Activated naive CD4-positive, alpha-beta T cell treated with anti-CD3 and anti-CD28 coated beads, Interleukin-2, amount 50 U/mL, for 24 hours (primary cell): ENCODE measurements at regions not wholly inside any gene's neighbourhood (a gene's known extent, or its start where the extent isn't known, plus 50 kb on each side); places are given as distances from the start of the nearest gene placed in this dataset.

ENCODE experiments used
- H3K27ac Mint-ChIP-seq: one replicate; pipeline ENCODE4 v1.8.0; 2021; ENCODE audit warnings: mild to moderate bottlenecking, mixed read lengths
- H3K27me3 Mint-ChIP-seq: one replicate; pipeline ENCODE4 v1.8.0; 2021; ENCODE audit warnings: mixed read lengths
- H3K36me3 Mint-ChIP-seq: one replicate; pipeline ENCODE4 v1.8.0; 2021; ENCODE audit warnings: mixed read lengths
- H3K4me1 Mint-ChIP-seq: one replicate; pipeline ENCODE4 v1.8.0; 2021; ENCODE audit warnings: mixed read lengths
- H3K4me3 Mint-ChIP-seq: one replicate; pipeline ENCODE4 v1.8.0; 2021; ENCODE audit warnings: mild to moderate bottlenecking, mixed read lengths
- H3K9me3 Mint-ChIP-seq: one replicate; pipeline ENCODE4 v1.8.0; 2021; ENCODE audit warnings: mixed read lengths

DNA sequence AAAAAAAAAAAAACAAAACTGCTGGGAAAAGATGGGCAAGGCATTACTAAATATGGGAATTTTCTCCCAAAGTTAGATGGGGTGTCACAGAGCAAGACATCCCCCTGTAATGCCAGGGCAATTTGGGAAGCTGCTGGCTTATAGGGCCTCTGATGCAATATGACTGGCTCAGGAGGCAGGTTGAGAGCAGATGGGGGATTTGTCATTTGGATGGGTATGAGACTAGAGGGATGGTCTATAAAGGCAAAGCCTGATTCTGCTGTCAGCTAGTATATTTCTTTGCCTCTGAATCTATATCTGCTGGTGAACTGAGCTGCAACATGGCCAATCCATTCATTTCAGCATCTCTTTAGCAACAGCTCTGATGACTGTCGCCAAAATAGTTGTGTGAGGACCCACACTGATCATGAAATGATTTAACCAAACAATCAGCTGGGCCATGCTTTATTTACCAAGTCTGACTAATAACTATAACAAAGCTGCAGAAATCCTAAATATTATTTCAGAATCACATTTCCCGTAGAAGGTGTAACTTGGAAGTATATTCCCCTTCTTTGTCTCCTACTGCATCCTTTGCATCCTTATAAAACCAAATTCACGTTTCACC is 455.1 kb upstream of the ZNF608 start:
- no peak overlapping the region for H3K4me3 Mint-ChIP-seq
- no peaks in the 10 kb centered on the region for H3K9me3 Mint-ChIP-seq
- H3K36me3 Mint-ChIP-seq: no peaks in the 10 kb centered on the region
- H3K27me3 Mint-ChIP-seq: no peaks in the 10 kb centered on the region
- no peak overlapping the region for H3K27ac Mint-ChIP-seq
- H3K4me1 Mint-ChIP-seq: no peaks in the 10 kb centered on the region

DNA sequence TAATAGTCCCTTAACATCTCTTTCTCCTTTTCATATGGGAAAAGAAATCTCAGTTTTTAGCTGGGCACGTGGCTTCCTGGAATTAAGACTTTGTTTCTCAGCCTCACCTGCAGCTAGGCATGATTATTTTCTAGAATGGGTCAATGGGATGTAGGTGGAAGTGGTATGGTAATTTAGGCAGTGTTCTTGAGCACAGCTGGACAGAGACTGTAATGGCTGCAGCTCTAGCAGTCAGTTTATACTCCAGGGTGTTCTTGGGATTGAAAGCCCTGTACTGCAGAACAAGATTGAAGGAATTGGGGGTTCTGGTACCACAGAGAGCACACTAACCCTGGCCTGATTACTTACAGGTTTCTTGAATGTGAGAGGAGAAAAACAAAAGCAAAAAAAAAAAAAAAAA is 455.9 kb upstream of the ZNF608 start:
- H3K4me1 Mint-ChIP-seq: no peaks in the 10 kb centered on the region
- H3K36me3 Mint-ChIP-seq: no peaks in the 10 kb centered on the region
- H3K4me3 Mint-ChIP-seq: no peak overlapping the region
- H3K9me3 Mint-ChIP-seq: no peaks in the 10 kb centered on the region
- H3K27ac Mint-ChIP-seq: no peak overlapping the region
- no peaks in the 10 kb centered on the region for H3K27me3 Mint-ChIP-seq

DNA sequence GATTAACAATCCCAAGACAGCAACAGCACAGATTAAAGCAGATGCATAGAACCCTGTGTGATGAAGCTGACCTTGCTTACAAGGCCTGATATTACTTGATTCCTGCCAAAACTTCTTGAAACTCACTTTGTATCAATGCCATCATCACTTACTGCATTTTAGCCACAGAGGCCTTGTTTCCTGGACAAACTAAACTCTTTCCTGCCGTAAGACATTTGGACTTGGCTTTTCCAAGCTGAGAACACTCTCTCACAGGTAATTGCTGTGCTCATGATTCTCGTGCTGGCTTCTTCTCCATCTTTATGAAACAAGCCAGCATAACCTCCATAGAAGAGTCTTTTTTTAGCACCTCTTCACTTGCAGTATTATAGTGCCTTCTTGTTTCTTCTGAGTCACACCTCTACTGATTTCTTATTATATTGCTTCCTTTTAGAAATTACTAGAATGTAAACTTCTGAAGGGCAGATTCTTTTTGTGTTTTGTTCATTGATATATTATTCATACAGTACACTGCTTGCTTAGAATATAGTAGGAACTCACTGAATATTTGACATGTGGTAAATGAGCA is 456.5 kb upstream of the ZNF608 start:
- no peaks in the 10 kb centered on the region for H3K9me3 Mint-ChIP-seq
- H3K4me3 Mint-ChIP-seq: no peak overlapping the region
- no peaks in the 10 kb centered on the region for H3K27me3 Mint-ChIP-seq
- H3K4me1 Mint-ChIP-seq: no peaks in the 10 kb centered on the region
- H3K27ac Mint-ChIP-seq: no peak overlapping the region
- H3K36me3 Mint-ChIP-seq: no peaks in the 10 kb centered on the region

DNA sequence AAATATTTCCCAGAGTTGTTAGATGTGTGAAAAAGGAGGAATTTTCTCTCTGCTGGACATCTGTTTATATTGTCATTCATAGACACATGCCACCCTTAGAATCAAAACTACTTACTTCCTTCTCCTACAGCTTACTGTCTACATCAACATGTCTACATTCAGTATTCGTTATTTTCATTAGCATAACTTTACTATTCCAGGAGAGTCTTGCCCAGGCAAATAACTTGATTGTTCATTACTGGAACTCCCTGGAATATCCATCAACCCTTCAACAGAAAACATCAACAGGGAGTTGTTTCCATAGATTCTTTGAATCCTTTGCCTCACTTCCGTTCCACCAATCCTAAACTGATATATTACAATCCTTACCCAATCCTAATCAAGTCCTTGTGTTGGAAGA is 457.5 kb upstream of the ZNF608 start:
- no peaks in the 10 kb centered on the region for H3K4me1 Mint-ChIP-seq
- no peak overlapping the region for H3K4me3 Mint-ChIP-seq
- no peak overlapping the region for H3K27ac Mint-ChIP-seq
- no peaks in the 10 kb centered on the region for H3K9me3 Mint-ChIP-seq
- H3K36me3 Mint-ChIP-seq: no peaks in the 10 kb centered on the region
- no peaks in the 10 kb centered on the region for H3K27me3 Mint-ChIP-seq

DNA sequence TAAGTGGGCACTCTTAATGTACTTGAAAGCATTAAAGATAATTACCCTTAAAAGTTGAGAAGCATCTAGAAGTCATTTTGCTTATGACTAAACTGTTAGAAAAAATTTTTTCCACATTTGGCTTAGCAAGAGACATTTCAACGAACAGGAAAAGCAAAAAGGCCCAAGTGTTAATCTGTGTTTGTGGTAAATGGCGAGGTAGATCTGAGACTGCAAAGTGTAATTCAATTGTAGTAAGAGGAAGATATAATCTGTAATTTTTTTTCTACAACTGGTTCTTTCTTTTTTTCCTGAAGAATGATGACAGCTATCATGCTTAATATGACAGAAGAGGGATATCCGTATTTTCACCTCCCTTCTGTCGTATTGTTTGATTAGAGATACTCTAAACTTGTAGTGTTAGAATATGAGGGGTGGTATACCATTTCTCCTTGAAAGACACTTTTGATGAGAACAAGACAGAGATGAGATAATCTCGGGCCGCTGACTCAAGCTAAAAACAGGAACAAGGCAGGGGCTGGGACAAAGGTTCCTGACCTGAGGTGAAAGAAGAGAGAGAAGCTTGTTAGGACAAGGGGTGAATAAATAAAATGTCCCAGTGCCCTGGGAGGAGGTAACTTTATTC is 459.3 kb upstream of the ZNF608 start:
- H3K9me3 Mint-ChIP-seq: no peaks in the 10 kb centered on the region
- no peak overlapping the region for H3K4me3 Mint-ChIP-seq
- no peaks in the 10 kb centered on the region for H3K36me3 Mint-ChIP-seq
- H3K27ac Mint-ChIP-seq: no peak overlapping the region
- H3K27me3 Mint-ChIP-seq: no peaks in the 10 kb centered on the region
- H3K4me1 Mint-ChIP-seq: no peaks in the 10 kb centered on the region

DNA sequence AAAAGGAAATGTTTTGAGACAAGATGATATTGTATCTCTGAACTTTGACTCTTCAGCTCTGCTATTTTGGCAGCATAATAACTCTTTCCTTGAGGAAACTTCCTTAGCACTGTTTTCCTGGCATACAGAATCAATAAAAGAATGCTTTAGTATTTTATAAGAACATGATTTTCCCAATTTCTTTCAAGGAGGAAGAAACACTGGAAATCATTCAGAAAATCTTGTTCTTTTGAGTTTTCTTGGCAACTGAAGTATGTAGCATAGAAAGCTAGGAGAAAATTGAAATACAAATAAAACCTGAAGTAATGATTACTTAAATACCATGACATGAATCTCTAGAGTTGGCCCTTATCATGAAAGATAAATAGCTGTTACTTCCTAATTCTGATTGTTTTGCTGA is 461.4 kb upstream of the ZNF608 start:
- H3K27me3 Mint-ChIP-seq: no peaks in the 10 kb centered on the region
- H3K27ac Mint-ChIP-seq: no peak overlapping the region
- no peaks in the 10 kb centered on the region for H3K4me1 Mint-ChIP-seq
- H3K36me3 Mint-ChIP-seq: no peaks in the 10 kb centered on the region
- H3K9me3 Mint-ChIP-seq: no peaks in the 10 kb centered on the region
- no peak overlapping the region for H3K4me3 Mint-ChIP-seq

DNA sequence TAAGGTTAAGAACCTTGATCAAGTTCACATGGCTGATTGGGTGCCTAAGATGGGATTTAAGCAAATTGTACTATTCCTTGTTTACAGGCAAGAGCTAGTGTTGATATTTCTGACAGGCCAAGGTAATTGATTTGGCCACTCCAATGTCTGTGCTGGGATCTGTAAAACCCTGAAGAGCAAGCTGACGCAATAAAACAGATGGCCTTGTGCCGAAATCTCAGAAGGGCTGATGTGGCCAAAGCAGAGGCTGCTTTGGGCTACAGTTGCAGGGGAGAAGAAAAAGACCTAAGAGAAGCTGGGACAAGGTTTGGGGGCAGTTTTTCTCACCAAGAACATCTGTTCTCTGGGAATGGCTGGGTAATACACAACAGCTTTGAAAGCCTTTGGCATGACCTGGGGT is 463.2 kb upstream of the ZNF608 start:
- no peaks in the 10 kb centered on the region for H3K27me3 Mint-ChIP-seq
- no peak overlapping the region for H3K4me3 Mint-ChIP-seq
- no peaks in the 10 kb centered on the region for H3K4me1 Mint-ChIP-seq
- H3K36me3 Mint-ChIP-seq: no peaks in the 10 kb centered on the region
- H3K9me3 Mint-ChIP-seq: no peaks in the 10 kb centered on the region
- H3K27ac Mint-ChIP-seq: no peak overlapping the region

DNA sequence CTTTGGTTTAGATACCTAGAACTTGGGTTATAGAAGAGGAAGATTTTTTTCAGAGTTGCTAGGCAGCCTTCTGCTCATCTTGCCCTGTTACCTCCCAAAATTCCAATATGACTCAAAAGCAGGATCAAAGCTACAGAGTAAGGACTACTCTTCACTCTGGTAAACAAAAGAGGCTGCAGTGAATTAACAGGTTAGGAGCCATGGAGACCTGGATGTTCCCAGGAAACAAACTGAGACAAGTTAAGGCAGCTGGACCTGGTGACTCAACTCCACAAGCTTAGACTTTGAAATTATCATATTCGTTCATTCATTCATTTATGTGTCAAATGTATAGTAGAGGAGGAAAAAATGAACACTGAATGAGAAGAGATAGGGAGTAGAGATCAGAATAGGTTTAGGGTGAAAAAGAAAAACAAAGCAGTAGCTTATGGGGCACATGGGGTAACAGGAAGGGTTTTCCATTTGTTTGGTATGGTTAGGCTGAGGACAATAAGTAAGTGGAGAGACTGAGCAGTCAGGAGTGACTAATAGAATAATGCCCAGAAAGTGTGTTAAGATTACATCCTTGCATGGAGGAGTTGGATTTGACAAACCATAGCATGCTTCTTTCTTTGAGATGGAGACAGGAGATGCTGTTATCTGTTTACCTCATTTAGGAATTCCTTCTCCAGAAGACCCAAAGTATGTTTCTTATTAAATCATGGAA is 464.0 kb upstream of the ZNF608 start:
- Mint-ChIP-seq H3K9me3 (no peaks in the 10 kb centered on the region), H3K27ac (no peak overlapping the region), H3K27me3 (no peaks in the 10 kb centered on the region), H3K4me3 (no peak overlapping the region), H3K36me3 (no peaks in the 10 kb centered on the region), H3K4me1 (no peaks in the 10 kb centered on the region)

DNA sequence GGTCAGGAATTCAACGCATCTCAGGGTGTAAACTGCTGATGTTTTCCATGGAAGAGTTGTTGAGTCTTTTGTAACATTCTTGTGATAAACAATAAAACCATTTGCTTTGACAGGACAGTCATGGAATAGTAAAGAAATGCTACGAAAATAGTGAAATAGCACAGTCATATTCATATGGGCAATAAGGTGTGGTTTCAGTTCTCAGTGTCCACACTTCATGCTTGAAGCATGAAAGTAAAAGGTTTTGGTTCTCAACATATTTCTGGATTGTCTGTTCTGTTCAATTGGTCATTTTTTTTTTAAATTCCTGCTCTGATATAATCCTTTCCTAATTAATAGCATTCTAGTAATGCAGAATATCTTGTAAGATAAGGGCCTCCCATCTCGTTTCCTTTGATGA is 467.6 kb upstream of the ZNF608 start:
- Mint-ChIP-seq H3K27me3 (no peaks in the 10 kb centered on the region), H3K36me3 (no peaks in the 10 kb centered on the region), H3K4me3 (no peak overlapping the region), H3K9me3 (peaks cover 5% of the 10 kb centered on the region), H3K4me1 (no peaks in the 10 kb centered on the region), H3K27ac (no peak overlapping the region)

DNA sequence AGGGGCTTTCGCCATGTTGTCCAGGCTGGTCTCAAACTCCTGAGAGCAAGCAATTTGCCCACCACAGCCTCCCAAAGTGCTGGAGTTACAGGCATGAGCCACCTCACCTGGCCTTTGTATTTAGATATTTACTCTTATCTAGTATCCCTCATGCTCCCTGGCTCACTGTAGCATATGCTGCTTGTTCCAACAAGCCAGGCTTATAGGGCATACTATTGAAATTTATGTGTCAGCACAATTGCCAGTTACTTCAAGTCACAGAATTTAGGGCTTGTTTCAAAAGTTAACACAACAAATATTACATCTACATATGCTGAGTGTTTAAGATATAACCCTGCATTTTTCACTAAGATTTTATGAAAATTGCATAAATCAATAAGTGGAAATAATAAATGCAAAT is 469.2 kb upstream of the ZNF608 start:
- H3K9me3 Mint-ChIP-seq: peaks cover 5% of the 10 kb centered on the region
- H3K36me3 Mint-ChIP-seq: no peaks in the 10 kb centered on the region
- H3K27ac Mint-ChIP-seq: no peak overlapping the region
- no peaks in the 10 kb centered on the region for H3K4me1 Mint-ChIP-seq
- H3K27me3 Mint-ChIP-seq: no peaks in the 10 kb centered on the region
- no peak overlapping the region for H3K4me3 Mint-ChIP-seq

DNA sequence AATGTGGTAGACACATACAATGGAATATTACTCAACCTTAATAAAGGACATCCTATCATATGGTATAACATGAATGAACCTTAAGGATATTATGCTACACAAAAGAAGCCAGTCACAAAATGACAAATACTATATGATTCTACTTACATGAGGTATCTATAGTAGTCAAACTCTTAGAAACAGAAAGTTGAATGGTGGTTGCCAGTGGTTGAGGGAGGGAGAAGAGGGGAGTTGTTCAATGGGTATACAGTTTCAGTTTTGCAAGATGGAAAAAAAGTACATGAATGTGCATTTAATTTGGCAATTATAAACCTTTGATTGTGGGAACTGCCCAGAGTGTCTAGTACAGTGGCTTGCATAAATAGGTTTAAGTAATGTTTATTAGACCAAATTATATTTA is 473.3 kb upstream of the ZNF608 start:
- peaks cover 5% of the 10 kb centered on the region for H3K9me3 Mint-ChIP-seq

DNA sequence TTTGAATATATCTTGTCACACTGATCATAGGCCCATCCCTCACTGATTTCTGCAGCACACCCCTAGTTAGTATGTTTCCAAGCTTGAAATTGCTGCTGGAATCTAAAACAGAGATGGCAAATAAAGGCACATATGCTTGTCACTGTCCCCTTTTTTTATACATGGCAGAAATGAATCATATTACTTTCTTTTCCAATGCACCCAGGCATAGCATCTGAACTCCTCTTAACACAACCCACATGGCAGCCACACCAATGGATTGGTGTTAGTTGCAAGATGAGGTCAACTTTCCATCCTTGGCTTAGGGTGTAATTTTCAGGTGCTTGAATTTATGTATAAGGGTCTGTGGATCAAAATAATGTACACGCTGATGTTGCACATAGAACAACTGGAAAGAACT is 473.8 kb upstream of the ZNF608 start:
- no peaks in the 10 kb centered on the region for H3K27me3 Mint-ChIP-seq
- H3K27ac Mint-ChIP-seq: no peak overlapping the region
- H3K9me3 Mint-ChIP-seq: peaks cover 5% of the 10 kb centered on the region
- H3K4me3 Mint-ChIP-seq: no peak overlapping the region
- H3K36me3 Mint-ChIP-seq: no peaks in the 10 kb centered on the region
- H3K4me1 Mint-ChIP-seq: no peaks in the 10 kb centered on the region

More for the DNA sequence above, 473.3 kb upstream of the ZNF608 start:
- Mint-ChIP-seq H3K36me3 (no peaks in the 10 kb centered on the region), H3K4me1 (no peaks in the 10 kb centered on the region), H3K27me3 (no peaks in the 10 kb centered on the region), H3K4me3 (no peak overlapping the region), H3K27ac (no peak overlapping the region)

DNA sequence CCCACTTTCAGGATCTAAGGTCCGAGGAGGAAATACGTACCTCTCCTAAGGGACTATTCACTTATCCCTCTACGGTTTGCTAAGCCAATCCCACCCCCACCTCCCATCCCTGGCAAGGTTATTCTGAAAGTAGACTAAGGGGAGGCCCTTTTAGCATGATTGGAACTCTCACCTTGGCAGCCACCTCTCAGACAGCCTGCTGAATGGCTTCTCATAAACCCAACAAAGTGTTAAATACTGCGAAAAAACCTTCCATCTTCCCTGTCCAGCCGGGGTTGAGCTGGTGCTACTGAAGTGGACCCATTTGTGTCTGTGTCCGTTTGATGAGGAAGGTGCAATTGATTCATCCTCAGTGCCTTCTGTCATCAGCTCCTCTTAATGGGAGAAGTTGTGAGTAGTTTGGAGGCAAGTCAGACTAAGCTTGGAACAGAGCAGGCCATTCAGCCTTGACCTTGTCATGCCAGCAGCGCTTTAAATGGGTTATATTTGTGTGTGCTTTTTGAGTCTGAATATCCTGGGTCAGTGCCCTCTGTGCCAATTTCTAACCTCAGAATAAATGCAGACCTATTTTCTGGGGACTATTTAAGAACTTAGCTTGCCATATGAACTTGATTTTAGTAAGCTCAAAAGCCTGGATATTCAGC is 476.3 kb upstream of the ZNF608 start:
- no peaks in the 10 kb centered on the region for H3K27me3 Mint-ChIP-seq
- H3K27ac Mint-ChIP-seq: no peak overlapping the region
- H3K9me3 Mint-ChIP-seq: no peaks in the 10 kb centered on the region
- H3K36me3 Mint-ChIP-seq: no peaks in the 10 kb centered on the region
- no peak overlapping the region for H3K4me3 Mint-ChIP-seq
- H3K4me1 Mint-ChIP-seq: no peaks in the 10 kb centered on the region

DNA sequence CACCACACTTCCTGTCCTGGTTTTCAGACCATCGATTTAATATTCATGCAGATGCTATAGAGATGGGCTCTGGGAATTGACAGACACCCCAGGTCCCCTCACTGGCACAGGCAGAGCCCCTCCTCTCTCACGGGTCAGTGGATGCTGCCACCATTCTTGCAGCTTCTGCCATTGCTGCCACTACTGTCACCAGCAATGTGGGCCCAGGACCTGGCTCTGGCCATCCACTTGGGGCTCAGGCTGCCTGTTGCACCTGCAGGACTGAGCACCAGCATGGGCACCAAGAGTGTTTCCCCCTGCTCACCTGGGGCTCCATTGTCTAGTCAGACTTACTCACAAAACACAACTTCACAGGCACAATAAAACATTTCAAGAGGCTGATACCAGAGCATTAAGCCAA is 479.0 kb upstream of the ZNF608 start:
- no peak overlapping the region for H3K27ac Mint-ChIP-seq
- H3K4me3 Mint-ChIP-seq: no peak overlapping the region
- H3K4me1 Mint-ChIP-seq: no peaks in the 10 kb centered on the region
- H3K27me3 Mint-ChIP-seq: no peaks in the 10 kb centered on the region
- H3K36me3 Mint-ChIP-seq: no peaks in the 10 kb centered on the region
- no peaks in the 10 kb centered on the region for H3K9me3 Mint-ChIP-seq

DNA sequence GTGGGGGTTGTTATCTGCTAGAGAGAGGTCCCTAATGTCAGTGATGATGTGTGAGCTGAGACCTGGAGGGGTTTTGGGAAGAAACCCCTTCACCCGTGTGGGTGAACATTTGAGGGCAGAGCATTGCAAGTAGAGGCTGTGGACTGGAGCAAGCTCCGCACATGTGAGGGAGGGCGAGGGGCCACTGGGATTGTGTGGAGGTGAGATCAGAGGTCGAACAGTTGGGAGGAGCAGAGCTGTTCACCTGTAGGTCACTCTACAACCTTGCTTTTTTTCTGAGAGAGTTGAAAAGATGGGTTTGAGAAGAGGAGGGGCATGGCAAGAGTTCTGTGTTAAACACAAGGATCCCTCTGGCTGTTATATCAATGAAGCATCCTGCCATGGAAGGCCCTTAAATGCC is 480.4 kb upstream of the ZNF608 start:
- no peak overlapping the region for H3K4me3 Mint-ChIP-seq
- H3K27ac Mint-ChIP-seq: no peak overlapping the region
- no peaks in the 10 kb centered on the region for H3K27me3 Mint-ChIP-seq
- H3K4me1 Mint-ChIP-seq: no peaks in the 10 kb centered on the region
- no peaks in the 10 kb centered on the region for H3K9me3 Mint-ChIP-seq
- H3K36me3 Mint-ChIP-seq: no peaks in the 10 kb centered on the region
